Ishikawa (cell line): ENCODE measurements at regions not wholly inside any gene's neighbourhood (a gene's known extent, or its start where the extent isn't known, plus 50 kb on each side); places are given as distances from the start of the nearest gene placed in this dataset.

Experiments used
- CEBPB ChIP-seq: IDR thresholded peaks from 2 replicates; pipeline ENCODE4 v1.6.1; 2012
- CREB1 ChIP-seq: IDR thresholded peaks from 2 replicates; pipeline ENCODE4 v1.6.1; 2012; ENCODE audit warnings: low read depth
- EP300 ChIP-seq: IDR thresholded peaks from 2 replicates; pipeline ENCODE4 v1.6.1; 2012; ENCODE audit warnings: borderline replicate concordance
- FOXM1 ChIP-seq: IDR thresholded peaks from 2 replicates; pipeline ENCODE4 v1.6.1; 2012; ENCODE audit warnings: low read depth, borderline replicate concordance
- MAX ChIP-seq: IDR thresholded peaks from 2 replicates; pipeline ENCODE4 v1.6.1; 2012
- NFIC ChIP-seq: IDR thresholded peaks from 2 replicates; pipeline ENCODE4 v1.6.1; 2012
- RAD21 ChIP-seq: IDR thresholded peaks from 2 replicates; pipeline ENCODE4 v1.6.1; 2012; ENCODE audit warnings: low read depth
- REST ChIP-seq: IDR thresholded peaks from 2 replicates; pipeline ENCODE4 v1.6.1; 2012; ENCODE audit warnings: low read depth, mild to moderate bottlenecking
- TAF1 ChIP-seq: IDR thresholded peaks from 2 replicates; pipeline ENCODE4 v1.6.1; 2012; ENCODE audit warnings: low read depth, mild to moderate bottlenecking
- TCF12 ChIP-seq: IDR thresholded peaks from 2 replicates; pipeline ENCODE4 v1.6.1; 2012; ENCODE audit warnings: low read depth
- YY1 ChIP-seq: IDR thresholded peaks from 2 replicates; pipeline ENCODE4 v1.6.1; 2012; ENCODE audit warnings: low read depth
- TF ChIP-seq, protein P1 (sequence below): IDR thresholded peaks from 2 replicates; pipeline ENCODE4 v1.6.1; 2012

GRCh38 chr11:69882270-69882608 is 63.0 kb upstream of the FGF3 start:
- TF ChIP-seq TAF1 (no peak), FOXM1 (no peak), MAX (no peak), YY1 (no peak), NFIC (no peak), EP300 (no peak), REST (no peak), RAD21 (no peak), CEBPB (no peak), TCF12 (no peak), CREB1 (no peak)
- TF ChIP-seq, protein P1, sequence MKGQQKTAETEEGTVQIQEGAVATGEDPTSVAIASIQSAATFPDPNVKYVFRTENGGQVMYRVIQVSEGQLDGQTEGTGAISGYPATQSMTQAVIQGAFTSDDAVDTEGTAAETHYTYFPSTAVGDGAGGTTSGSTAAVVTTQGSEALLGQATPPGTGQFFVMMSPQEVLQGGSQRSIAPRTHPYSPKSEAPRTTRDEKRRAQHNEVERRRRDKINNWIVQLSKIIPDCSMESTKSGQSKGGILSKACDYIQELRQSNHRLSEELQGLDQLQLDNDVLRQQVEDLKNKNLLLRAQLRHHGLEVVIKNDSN: no peak
